Vagina (tissue), 2 donors: ENCODE measurements at regions not wholly inside any gene's neighbourhood (a gene's known extent, or its start where the extent isn't known, plus 50 kb on each side); places are given as distances from the start of the nearest gene placed in this dataset.

ENCODE experiments used
- DNase-seq, 2 donors: peaks; one replicate each; pipeline ENCODE4 v3.0.0-alpha.2; 2017; ENCODE audit errors: extremely low spot score in 2 of 2
- H3K27ac ChIP-seq: fragments of 200-600 bp; sonication (generic); one replicate; pipeline ENCODE4 v1.5.1; 2019
- H3K27me3 ChIP-seq: fragments of 200-600 bp; sonication (generic); one replicate; pipeline ENCODE4 v1.5.1; 2019
- H3K36me3 ChIP-seq, 2 donors: fragments of 200-600 bp; sonication (generic); one replicate each; pipeline ENCODE4 v1.5.1; 2017 to 2019
- H3K4me1 ChIP-seq: fragments of 200-600 bp; sonication (generic); one replicate; pipeline ENCODE4 v1.5.1; 2019
- H3K4me3 ChIP-seq, 2 donors: fragments of 200-600 bp; sonication (generic); 1 replicate in 1 of 2; 2 replicates in 1 of 2; pipeline ENCODE4 v1.5.1; 2016 to 2019
- H3K9me3 ChIP-seq: fragments of 200-600 bp; sonication (generic); one replicate; pipeline ENCODE4 v1.5.1; 2019
- POLR2A ChIP-seq, 2 donors: fragments of 450-650 bp; IDR thresholded peaks; one replicate each; pipeline ENCODE4 v1.6.1; 2017; ENCODE audit warnings: antibody characterized with exemption in 2 of 2, mild to moderate bottlenecking in 2 of 2, moderate library complexity in 2 of 2
- POLR2AphosphoS5 ChIP-seq, 2 donors: sonication (generic); formaldehyde crosslinking; IDR thresholded peaks; one replicate each; pipeline ENCODE4 v1.9.0; 2017; ENCODE audit warnings: antibody characterized with exemption in 2 of 2, mild to moderate bottlenecking in 2 of 2, low read depth in 1 of 2; ENCODE audit not compliant: insufficient read depth in 1 of 2
- intact Hi-C: fragments of 100-400 bp; cut with DNase I; formaldehyde crosslinking; loops from one replicate; pipeline ENCODE4 v1.15.1; 2023
- TF ChIP-seq, protein P1 (sequence below), 3 experiments: fragments of 450-650 bp in 2 of 3; fragments of 200-600 bp in 1 of 3; sonication (generic) in 1 of 3; IDR thresholded peaks; one replicate each; pipeline ENCODE4 v1.5.1; 2017 to 2019; ENCODE audit warnings: antibody characterized with exemption in 3 of 3, mild to moderate bottlenecking in 2 of 3, moderate library complexity in 2 of 3

DNA sequence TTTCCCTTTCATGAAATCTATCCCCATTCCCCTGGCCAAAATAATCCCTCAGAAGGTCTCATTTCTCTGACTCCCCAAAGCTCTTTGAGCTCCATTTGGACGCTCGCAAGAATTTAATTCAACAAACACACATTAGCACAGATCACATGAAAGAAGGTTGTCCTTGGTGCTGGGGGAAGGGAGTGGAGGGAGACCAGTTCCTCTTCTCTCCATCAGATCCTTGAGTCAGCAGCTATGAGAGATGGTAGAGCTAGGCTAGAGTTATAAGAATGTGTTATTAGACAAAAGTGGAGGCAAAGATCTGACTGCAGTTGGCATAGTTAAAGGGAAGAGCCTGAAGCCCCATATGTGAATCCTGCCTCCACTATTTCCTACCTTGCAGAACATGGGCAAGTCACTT, 184.2 kb upstream of the CDYL start:
- TF ChIP-seq, protein P1, sequence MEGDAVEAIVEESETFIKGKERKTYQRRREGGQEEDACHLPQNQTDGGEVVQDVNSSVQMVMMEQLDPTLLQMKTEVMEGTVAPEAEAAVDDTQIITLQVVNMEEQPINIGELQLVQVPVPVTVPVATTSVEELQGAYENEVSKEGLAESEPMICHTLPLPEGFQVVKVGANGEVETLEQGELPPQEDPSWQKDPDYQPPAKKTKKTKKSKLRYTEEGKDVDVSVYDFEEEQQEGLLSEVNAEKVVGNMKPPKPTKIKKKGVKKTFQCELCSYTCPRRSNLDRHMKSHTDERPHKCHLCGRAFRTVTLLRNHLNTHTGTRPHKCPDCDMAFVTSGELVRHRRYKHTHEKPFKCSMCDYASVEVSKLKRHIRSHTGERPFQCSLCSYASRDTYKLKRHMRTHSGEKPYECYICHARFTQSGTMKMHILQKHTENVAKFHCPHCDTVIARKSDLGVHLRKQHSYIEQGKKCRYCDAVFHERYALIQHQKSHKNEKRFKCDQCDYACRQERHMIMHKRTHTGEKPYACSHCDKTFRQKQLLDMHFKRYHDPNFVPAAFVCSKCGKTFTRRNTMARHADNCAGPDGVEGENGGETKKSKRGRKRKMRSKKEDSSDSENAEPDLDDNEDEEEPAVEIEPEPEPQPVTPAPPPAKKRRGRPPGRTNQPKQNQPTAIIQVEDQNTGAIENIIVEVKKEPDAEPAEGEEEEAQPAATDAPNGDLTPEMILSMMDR (IDR thresholded peaks at IDR 0.05) = no peak
- TF ChIP-seq POLR2AphosphoS5 (IDR thresholded peaks at IDR 0.05; ENCODE audit: insufficient read depth in 1 of 2, low read depth in 1 of 2) = no peak
- Histone ChIP-seq H3K27ac (no peak overlapping the region), H3K36me3 (no peaks in the 10 kb centered on the region), H3K27me3 (no peaks in the 10 kb centered on the region), H3K4me1 (no peaks in the 10 kb centered on the region), H3K4me3 (no peak overlapping the region), H3K9me3 (no peaks in the 10 kb centered on the region)
- intact Hi-C loops = no loop called here
- DNase-seq = no peak

DNA sequence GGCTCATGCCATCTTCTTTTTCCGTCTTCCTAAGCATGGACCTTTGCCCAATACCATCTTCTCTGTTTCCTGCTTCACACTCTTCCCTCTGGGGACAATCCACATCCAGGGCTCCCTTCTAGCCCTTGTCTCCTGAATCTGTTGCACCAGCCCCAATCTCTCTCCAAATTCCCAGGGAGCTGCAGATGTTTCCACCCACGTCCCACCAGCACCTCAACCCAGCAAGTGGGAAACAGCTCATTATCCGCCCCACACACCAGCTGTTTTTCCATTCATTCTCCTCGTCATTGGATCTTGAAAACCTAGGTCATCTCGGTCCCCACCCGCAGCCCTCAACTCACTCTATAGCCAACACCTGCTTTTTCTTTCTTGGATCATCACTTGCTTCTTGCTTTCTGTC, 185.0 kb upstream of the CDYL start:
- Histone ChIP-seq H3K9me3 (no peaks in the 10 kb centered on the region), H3K27ac (no peak overlapping the region), H3K27me3 (no peaks in the 10 kb centered on the region), H3K4me3 (no peak overlapping the region), H3K4me1 (no peaks in the 10 kb centered on the region), H3K36me3 (no peaks in the 10 kb centered on the region)
- DNase-seq = no peak
- intact Hi-C loops = no loop called here
- TF ChIP-seq POLR2AphosphoS5 (IDR thresholded peaks at IDR 0.05; ENCODE audit: insufficient read depth in 1 of 2, low read depth in 1 of 2) = no peak
- TF ChIP-seq, protein P1 (IDR thresholded peaks at IDR 0.05) = no peak
- no peak for TF ChIP-seq POLR2A (IDR thresholded peaks at IDR 0.05)

DNA sequence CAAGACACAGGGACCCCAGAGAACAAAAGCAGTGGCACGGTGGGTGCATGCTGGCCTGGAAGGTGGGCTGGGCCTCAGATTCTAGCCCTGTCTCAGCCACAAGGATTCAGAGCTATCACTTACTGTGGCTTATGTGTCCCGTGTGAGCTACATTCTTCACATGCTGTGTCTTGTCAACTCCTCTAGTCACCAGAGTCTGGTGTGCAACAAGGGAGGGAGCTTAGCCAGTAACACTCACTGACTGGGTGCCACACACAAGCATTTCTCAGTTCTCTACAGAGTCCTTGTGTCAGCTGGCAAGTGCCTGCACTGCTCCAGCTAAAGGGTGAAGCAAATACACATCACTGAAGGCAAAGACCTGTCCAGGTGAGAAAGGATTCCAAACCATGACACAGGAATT, 186.9 kb upstream of the CDYL start:
- no peak overlapping the region for H3K4me3 ChIP-seq
- DNase-seq = no peak
- H3K27ac ChIP-seq = no peak overlapping the region
- no peaks in the 10 kb centered on the region for H3K27me3 ChIP-seq
- intact Hi-C loops = no loop called here
- TF ChIP-seq POLR2AphosphoS5 (IDR thresholded peaks at IDR 0.05; ENCODE audit: insufficient read depth in 1 of 2, low read depth in 1 of 2) (no peak), POLR2A (IDR thresholded peaks at IDR 0.05) (no peak)
- TF ChIP-seq, protein P1 (IDR thresholded peaks at IDR 0.05) = no peak
- no peaks in the 10 kb centered on the region for H3K4me1 ChIP-seq
- no peaks in the 10 kb centered on the region for H3K36me3 ChIP-seq
- no peaks in the 10 kb centered on the region for H3K9me3 ChIP-seq

DNA sequence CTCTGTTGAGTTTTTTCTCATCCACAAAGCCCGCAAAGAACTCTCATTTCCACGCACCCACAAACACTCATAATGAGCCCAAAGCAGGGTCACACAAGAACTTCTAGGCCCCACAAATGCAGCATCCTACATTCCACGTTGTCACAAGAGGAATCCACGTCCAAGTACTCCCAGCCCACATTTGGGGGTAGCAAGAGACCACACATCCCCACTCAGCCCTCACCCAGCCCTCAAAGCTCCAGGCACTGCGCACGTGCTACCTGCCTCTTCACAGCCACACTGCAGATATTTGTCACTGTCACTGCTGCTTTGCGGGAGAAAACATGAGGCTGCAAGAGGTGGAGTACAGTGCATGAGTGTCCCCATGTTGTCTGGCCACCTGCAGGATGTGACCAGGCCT, 187.6 kb upstream of the CDYL start:
- H3K9me3 ChIP-seq = no peaks in the 10 kb centered on the region
- H3K4me1 ChIP-seq = peaks cover 5% of the 10 kb centered on the region
- DNase-seq = no peak
- H3K27ac ChIP-seq = no peak overlapping the region
- H3K27me3 ChIP-seq = no peaks in the 10 kb centered on the region
- H3K36me3 ChIP-seq = no peaks in the 10 kb centered on the region
- TF ChIP-seq POLR2AphosphoS5 (IDR thresholded peaks at IDR 0.05; ENCODE audit: insufficient read depth in 1 of 2, low read depth in 1 of 2) (no peak), POLR2A (IDR thresholded peaks at IDR 0.05) (no peak)
- TF ChIP-seq, protein P1 (IDR thresholded peaks at IDR 0.05) = no peak
- intact Hi-C loops = no loop called here
- H3K4me3 ChIP-seq = no peak overlapping the region

DNA sequence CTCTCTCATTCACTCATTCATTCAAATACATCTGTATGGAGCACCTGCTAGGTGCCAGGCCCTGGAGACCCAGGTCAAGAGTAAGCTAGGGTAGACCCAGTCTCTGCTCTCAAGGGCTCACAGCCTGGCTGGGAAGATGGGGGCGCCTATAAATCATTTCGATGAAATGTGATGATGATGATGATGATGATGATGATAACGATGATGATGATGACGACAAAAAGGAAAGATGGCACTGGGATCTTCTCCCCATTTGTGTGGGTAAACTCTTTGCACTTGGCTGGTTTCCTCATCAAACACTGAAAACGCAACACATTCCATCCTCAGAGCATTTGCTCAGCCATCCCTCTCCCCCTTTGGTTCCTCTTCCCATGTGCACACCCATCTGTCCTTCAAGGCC, 188.0 kb upstream of the CDYL start:
- Histone ChIP-seq H3K4me3 (no peak overlapping the region), H3K9me3 (no peaks in the 10 kb centered on the region), H3K4me1 (peaks cover 10% of the 10 kb centered on the region), H3K36me3 (no peaks in the 10 kb centered on the region), H3K27ac (no peak overlapping the region), H3K27me3 (no peaks in the 10 kb centered on the region)
- DNase-seq = no peak
- TF ChIP-seq, protein P1 (IDR thresholded peaks at IDR 0.05) = no peak
- intact Hi-C loops = no loop called here
